T-helper 2 cell (primary cell): ENCODE measurements at regions not wholly inside any gene's neighbourhood (a gene's known extent, or its start where the extent isn't known, plus 50 kb on each side); places are given as distances from the start of the nearest gene placed in this dataset.
A peak's percentile ranks its signal among the peaks of the same experiment; 100 is the strongest.

Experiments used
- DNase-seq, 5 experiments: peaks; one replicate each; pipeline versions ENCODE4 v3.0.0 to v3.0.0-alpha.2; 2012 to 2022

DNA sequence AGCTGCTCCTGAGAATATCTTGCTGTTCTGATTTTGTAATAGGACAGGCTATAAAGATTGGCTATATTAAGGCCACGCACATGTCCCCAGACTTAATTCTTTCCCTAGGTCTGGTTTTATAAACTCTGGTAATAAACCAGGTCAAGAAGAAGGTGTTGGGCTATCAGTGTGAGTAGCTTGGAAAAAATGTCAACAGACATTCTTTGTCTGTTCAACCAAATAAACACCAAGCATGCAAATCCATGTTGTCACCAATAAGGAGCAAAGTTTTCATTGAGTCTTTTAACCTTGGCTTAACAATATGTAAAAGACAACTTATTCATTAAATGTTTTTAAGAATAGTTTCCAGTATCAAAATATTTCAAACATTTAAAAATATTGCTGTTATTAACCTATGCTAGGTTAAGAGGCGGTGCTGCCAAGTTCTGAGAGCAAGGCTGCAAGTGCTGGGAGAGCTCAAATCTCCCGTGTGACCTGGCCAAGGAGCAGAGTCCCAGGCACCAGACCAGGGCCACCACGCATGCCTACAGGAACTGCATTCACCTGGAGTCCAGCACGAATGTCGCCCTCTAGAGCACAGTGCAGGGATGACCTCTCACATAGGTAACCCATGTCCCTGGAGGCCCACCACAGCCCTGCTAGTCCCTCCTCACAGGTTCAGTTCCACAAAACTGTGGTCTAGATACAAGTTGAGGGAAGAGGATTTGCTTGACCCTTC, 120.5 kb upstream of the POU3F3 start:
- DNase-seq, result peak in 1 of 5 experiments; percentile 14

- no peak for DNase-seq
Measured at GRCh38 chr2:104734937-104735586, 118.9 kb upstream of the POU3F3 start.

DNA sequence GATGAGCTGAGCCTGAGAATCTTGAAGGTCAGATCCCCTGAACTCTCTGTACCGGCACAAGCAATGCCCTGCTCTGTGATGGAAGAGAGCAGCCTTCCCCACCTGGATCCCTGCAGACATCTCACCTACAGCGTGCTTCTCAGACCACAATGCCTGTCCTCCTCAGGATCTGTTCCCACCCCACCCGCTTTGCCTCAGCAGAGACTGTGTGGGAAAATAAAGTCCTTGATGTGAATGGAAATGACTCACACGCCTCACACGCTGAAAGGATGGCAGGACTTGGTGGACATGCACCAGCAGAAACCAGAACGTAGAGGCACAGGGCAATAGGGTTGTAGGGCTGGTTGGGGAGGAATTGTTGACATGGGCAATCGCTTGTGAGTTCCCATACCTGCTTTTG, 117.9 kb upstream of the POU3F3 start:
- no peak for DNase-seq

GRCh38 chr2:104741860-104742259, 112.1 kb upstream of the POU3F3 start:
- no peak for DNase-seq

DNA sequence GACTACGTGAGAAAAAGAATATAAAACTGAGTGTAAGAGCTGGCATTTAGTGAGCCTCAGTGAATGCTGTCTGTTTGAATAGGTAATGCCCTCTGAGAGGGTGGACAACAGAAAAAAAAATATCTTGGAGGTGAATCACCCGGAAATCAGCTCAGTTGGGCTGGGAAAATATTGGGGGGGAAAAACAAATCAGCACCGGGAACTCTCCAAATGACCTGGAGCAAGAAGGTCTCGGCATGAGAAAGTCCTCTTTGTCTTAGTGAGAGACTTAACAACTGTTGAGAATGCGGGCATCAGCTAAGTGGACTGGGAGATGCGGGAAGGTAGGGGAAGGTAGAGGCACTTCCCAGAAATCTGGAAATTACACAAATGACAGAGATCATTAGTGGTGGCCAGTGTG, 109.4 kb upstream of the POU3F3 start:
- no peak for DNase-seq

- DNase-seq, result no peak
Measured at GRCh38 chr2:104745846-104746245, 108.1 kb upstream of the POU3F3 start.

- no peak for DNase-seq
Measured at GRCh38 chr2:104746299-104746698, 107.6 kb upstream of the POU3F3 start.

DNA sequence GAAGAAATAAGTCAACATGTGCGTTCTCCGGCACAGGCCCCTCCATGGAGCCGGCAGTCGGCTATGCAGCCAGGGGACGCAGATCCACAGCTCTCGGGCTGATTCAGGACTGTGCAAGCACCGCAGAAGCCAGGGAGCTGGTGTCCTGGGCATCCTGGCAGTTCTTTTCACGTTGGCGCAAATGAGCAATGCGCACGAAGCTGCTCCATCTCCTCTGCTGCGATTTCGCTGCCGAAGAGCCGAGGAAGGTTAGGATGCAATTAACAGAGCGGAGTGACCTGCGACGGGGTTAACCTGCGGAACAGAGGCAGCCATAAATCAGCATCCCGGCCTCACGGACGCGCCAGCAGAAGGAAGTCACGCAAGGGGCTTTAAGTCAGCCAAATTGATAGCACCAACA, 107.1 kb upstream of the POU3F3 start:
- DNase-seq, result no peak

DNA sequence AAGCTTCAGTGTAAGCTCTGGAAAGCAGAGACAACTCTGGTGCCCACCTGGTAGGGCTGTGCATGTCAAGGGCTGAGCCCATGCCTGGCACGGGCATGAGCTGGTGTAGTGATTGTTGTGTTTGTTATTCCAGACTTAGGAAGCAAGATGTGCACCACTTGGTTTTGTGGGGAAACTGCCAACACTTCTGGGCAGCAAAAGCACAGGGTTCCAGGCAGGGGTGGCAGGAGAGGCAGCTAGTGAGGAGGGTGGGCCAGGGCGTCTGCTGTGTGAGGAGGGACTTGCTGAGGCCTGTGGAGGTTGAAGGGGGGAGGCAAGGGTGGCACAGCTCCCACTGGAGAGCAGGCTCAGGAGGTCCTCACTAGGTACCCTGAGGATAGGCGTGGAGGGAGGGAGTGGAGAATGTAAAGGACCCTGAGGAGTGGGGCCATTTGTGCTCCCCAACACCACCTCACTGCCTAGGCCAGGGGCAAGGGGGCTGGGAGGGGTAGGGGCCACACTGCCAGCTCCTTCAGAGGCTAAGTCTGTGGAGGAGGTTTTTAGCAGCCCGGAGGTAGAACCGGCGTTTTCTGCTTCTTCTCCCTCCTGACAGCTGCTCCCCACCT, 104.0 kb upstream of the POU3F3 start:
- DNase-seq, result no peak

DNA sequence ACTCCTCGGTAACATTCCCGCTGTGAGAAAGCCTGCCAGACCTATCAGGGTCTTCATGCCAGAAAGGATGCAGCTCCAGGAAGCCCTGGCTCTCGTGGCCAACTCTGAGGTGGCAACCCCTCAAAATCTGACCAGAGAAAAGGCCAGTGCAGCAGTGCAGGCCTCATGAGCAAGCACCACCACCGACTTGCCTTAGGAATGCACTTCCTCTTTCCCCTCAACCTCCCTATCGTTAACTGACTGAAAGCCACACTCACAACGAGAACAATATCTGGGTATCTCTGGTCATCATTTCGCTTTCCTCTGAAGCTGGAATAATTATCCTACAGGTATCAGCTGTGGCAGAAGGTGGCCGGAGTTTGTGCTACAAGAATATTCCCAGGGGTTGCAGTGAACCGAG, 101.4 kb upstream of the POU3F3 start:
- DNase-seq, result no peak

DNA sequence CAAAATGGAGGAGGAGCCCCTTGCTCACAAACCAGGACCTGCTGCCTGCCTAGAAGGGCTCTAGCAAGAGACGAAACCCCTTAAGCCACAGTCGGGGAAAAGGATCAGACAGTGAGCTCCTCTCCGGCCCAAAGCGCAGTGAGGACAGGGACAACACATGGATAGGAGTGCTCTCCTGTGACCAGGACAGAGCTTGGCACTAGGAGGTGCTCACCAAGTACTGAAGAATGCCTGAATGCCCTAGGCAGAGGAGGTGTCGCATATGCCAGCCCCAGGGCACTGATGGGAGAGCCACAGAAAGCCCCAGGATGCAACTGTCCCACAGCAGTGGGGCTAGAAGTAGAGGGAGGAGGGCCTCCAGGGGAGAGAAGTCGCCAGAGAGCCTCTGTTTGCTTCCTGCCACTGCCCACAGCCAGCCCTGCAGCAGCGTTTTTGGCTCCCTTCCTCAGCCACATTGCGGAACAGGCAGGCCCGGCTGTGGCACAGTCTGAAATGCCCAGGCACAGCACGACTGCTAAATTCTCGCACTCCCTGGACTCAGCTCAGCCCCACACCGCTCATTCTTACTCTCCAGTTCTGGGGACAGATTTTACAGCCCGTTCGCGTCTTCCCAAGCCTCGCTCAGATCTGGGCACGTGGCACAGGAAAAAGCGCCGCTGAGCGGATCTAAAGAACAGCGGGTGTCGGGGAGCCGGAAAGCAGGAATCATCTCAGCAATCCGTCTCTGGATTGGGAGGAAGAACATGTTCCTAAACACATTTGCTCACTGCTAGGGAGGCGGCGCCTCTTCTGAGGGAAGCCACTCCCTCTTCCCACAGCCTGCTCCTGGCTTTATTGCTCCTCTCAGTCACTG, 98.7 kb upstream of the POU3F3 start:
- DNase-seq, result no peak

- no peak for DNase-seq
Measured at GRCh38 chr2:104756118-104756517, 97.8 kb upstream of the POU3F3 start.

GRCh38 chr2:104757056-104757455, 96.9 kb upstream of the POU3F3 start:
- DNase-seq, result no peak

- DNase-seq, result no peak
Measured at GRCh38 chr2:104758199-104758620, 95.7 kb upstream of the POU3F3 start.

- no peak for DNase-seq
Measured at GRCh38 chr2:104762031-104762430, 91.9 kb upstream of the POU3F3 start.

- DNase-seq, result no peak
Measured at GRCh38 chr2:104766683-104767082, 87.2 kb upstream of the POU3F3 start.

DNA sequence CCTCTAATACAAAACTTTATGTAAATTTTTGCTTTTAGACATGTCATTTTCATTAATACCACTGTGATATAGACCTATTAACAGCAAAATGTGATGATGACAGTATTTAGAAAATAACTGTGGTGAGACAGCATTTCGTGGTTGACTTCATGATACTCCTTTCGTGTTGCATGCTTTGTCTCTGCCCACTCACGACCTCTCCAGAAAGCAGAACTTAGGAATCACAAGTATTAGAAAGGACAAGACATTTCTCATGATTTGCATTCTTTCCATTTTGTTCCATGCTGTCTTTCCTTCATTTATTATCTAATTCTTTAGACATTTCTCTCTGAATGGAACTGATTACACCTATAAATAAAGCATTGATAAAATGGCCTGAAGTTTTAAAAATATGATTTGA, 85.2 kb upstream of the POU3F3 start:
- DNase-seq, result no peak

GRCh38 chr2:104769096-104769495, 84.8 kb upstream of the POU3F3 start:
- no peak for DNase-seq

- DNase-seq, result no peak
Measured at GRCh38 chr2:104772996-104773395, 80.9 kb upstream of the POU3F3 start.

DNA sequence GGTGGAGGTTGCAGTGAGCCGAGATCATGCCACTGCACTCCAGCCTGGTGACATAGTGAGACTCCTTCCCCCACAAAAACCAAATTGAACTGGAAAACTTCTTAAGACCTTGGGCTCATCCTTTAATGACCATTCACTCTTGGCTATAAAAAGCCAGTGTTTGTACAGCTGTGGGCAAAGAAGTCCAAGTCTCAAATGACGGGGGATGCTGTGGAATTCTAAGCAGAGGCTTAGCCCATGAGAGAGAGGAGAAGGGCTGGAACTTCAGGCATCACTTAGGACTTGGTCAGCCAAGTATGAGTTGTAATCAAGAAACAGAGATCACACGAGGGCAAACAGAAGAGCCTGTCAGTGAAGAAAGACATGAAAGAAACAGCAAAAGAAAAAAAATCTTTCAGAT, 79.3 kb upstream of the POU3F3 start:
- no peak for DNase-seq

DNA sequence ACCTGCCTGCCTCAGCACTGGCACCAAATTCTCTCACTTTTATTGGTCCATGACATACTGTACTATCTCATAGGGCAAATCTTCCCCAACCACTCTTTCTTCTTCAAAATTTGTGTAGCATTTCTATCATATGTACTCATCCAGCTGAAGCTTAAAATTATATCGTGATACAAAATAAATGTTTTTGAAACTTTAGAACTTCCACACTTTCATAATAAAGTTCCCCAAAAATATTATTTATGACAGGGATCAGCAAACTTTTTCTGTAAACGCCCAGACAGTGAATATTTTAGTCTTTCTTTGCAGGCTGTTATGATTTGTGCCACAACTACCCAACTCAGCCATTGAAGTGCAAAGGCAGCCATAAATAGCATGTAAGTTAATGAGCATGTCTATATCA, 76.2 kb upstream of the POU3F3 start:
- DNase-seq, result no peak

- no peak for DNase-seq
Measured at GRCh38 chr2:104781151-104781550, 72.8 kb upstream of the POU3F3 start.

DNA sequence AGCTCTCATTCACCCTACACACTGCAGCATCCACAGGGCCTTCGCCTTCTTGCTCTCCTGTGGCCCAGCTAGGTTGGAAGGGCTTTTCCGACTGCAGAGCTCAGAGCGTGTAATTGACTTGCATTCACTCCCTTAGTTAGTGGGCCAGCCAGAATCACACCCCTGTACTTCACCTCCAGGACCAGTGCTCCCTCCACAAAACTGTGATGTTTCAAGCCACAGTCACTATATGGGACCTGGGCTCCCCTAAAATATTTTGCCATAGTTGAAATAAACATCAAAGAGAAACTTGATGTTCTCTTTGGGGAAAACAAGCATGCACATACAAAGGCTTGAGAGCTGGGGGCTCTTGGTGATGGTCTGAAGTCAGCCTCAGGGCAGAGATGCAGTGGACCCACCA, 69.7 kb upstream of the POU3F3 start:
- no peak for DNase-seq
